Heart left ventricle (tissue), 13 donors: ENCODE measurements at regions not wholly inside any gene's neighbourhood (a gene's known extent, or its start where the extent isn't known, plus 50 kb on each side); places are given as distances from the start of the nearest gene placed in this dataset.

ENCODE experiments used
- POLR2A ChIP-seq, 2 donors: fragments of 450-650 bp; IDR thresholded peaks; one replicate each; pipeline ENCODE4 v1.6.1; 2017; ENCODE audit warnings: antibody characterized with exemption in 2 of 2, mild to moderate bottlenecking in 2 of 2, moderate library complexity in 2 of 2
- TF ChIP-seq, protein P1 (sequence below), 12 donors: fragments of 200-600 bp; sonication (generic) in 4 of 12; IDR thresholded peaks; one replicate each; pipeline versions ENCODE4 v1.5.0 to v1.8.0; 2018 to 2022; ENCODE audit warnings: antibody characterized with exemption in 12 of 12, mild to moderate bottlenecking in 5 of 12
- donor health status: ischemic (EF 13 %, LVEDD 7.1; RV severe dilation, severe dysfunction).
- donor health status: DM: no; HTN: yes; CAD: no.
- donor health status: DM: no; HTN: no; CAD: no.
- donor health status: ischemic (EF 25% LVEDD 6.9; RV normal size, moderate dysfunction).
- donor health status: ischemic (EF 25% LVEDD 5.7; RV mildly dilated, moderate dysfunction).
- donor health status: ischemic (EF 35%, LVEDD 5.7; RV mildly dilated, moderate dysfunction).
- donor health status: nonischemic (EF 11% LVEDD 7.7; RV severe dilation, severe dysfunction).
- donor health status: DM: yes; HTN: yes; CAD: no.
- donor health status: PGD.
- donor health status: ischemic (EF 29% LVEDD 5.4; RV normal size, mild dysfunction).
- donor health status: nonischemic (EF 23%, LVEDD 6.1; RV moderate dilation, normal function).

DNA sequence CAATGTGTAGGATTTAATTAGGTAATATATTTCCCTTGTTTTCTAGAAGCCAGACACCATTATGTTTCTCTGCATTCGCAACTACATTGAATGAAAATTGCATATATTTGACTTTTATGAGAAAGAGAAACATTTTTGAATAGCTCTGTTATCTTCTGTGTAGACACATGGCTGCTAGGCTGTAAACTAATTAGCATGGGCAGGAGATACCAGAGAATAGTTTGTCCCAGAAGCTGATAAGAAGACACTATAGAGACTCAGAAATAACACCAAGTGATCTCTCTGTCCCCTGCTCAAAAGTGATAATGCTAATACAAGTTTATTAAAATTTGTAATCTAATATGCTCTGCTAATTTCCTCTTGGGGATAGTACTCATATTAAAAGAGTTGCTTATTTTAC, 198.0 kb upstream of the TUSC1 start:
- TF ChIP-seq, protein P1, sequence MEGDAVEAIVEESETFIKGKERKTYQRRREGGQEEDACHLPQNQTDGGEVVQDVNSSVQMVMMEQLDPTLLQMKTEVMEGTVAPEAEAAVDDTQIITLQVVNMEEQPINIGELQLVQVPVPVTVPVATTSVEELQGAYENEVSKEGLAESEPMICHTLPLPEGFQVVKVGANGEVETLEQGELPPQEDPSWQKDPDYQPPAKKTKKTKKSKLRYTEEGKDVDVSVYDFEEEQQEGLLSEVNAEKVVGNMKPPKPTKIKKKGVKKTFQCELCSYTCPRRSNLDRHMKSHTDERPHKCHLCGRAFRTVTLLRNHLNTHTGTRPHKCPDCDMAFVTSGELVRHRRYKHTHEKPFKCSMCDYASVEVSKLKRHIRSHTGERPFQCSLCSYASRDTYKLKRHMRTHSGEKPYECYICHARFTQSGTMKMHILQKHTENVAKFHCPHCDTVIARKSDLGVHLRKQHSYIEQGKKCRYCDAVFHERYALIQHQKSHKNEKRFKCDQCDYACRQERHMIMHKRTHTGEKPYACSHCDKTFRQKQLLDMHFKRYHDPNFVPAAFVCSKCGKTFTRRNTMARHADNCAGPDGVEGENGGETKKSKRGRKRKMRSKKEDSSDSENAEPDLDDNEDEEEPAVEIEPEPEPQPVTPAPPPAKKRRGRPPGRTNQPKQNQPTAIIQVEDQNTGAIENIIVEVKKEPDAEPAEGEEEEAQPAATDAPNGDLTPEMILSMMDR (IDR thresholded peaks at IDR 0.05): no peak
- TF ChIP-seq POLR2A (IDR thresholded peaks at IDR 0.05): no peak
